ENCODE measurements at regions not wholly inside any gene's neighbourhood (a gene's known extent, or its start where the extent isn't known, plus 50 kb on each side); places are given as distances from the start of the nearest gene placed in this dataset.

DNA sequence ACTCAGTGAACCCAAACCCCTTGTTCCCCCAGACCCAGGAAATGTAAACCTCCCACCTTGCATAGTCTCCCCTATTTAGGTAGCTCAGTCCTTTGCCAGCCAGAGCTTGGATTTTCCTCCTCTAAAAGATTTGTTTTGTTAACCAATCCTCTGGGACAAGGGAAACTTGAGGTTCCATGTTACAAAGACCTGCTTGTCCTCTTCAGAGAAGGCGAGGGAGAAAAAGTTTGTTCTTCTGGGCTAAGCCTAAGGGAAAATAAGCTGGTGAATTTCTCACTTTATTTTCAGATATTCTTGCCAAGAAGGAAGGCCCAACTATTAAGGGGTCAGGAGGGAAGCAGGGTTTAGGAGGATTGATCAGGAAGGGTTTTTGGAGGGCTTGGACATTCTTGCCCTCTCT, 136.1 kb upstream of the PROK2 start:
- ChIA-PET POLR2A (no interaction called here), CTCF (no interaction called here)
- Histone ChIP-seq H3K79me2 (ENCODE audit: insufficient read depth) (no peaks in the 10 kb centered on the region), H3K9me2 (no peaks in the 10 kb centered on the region), H3K9me3 (no peaks in the 10 kb centered on the region), H4K20me1 (ENCODE audit: insufficient read depth) (no peaks in the 10 kb centered on the region), H3K4me1 (ENCODE audit: control insufficient read depth in 1 of 2, insufficient read depth in 2 of 2, low read depth in 1 of 2, low read length in 1 of 2) (peaks cover 0 to 4% of the 10 kb centered on the region in 2 experiments; a peak in 1 of 4 replicates), H3F3A (replicated peaks; ENCODE audit: insufficient read depth) (no peaks in the 10 kb centered on the region), H3K4me3 (ENCODE audit: low read depth in 2 of 2, low read length in 1 of 2) (no peak overlapping the region), H2AFZ (ENCODE audit: low read depth) (no peak overlapping the region), H3K27ac (ENCODE audit: low read depth in 2 of 2, low read length in 1 of 2) (no peak overlapping the region), H3K9ac (no peak overlapping the region), H3K36me3 (replicated peaks in 1 of 2; ENCODE audit: control insufficient read depth in 1 of 2, insufficient read depth in 2 of 2, low read length in 1 of 2) (no peaks in the 10 kb centered on the region), H3K27me3 (ENCODE audit: insufficient read depth) (no peaks in the 10 kb centered on the region; the same call in 1 of the 2 replicates), H3K4me2 (no peak overlapping the region)
- WGBS (ENCODE audit: low lambda C conversion rate), result 58% methylated on average over 1 of the region's 1 CpG
- no peak for DNase-seq
- TF ChIP-seq EP300 (IDR thresholded peaks at IDR 0.05; ENCODE audit: borderline replicate concordance in 1 of 2, low read depth in 1 of 2, low read length in 1 of 2) (no peak), TCF12 (IDR thresholded peaks at IDR 0.05) (no peak), MXI1 (IDR thresholded peaks at IDR 0.05; ENCODE audit: low read depth, low read length) (no peak), RCOR1 (IDR thresholded peaks at IDR 0.05; ENCODE audit: low read length) (no peak), EZH2phosphoT487 (IDR thresholded peaks at IDR 0.05; ENCODE audit: borderline replicate concordance, low read depth) (no peak), CHD2 (IDR thresholded peaks at IDR 0.05; ENCODE audit: low read length, partially characterized antibody) (no peak), NFIC (IDR thresholded peaks at IDR 0.05; ENCODE audit: borderline replicate concordance) (no peak), GABPA (IDR thresholded peaks at IDR 0.05; ENCODE audit: low read depth) (no peak)
- TF ChIP-seq, protein P1, sequence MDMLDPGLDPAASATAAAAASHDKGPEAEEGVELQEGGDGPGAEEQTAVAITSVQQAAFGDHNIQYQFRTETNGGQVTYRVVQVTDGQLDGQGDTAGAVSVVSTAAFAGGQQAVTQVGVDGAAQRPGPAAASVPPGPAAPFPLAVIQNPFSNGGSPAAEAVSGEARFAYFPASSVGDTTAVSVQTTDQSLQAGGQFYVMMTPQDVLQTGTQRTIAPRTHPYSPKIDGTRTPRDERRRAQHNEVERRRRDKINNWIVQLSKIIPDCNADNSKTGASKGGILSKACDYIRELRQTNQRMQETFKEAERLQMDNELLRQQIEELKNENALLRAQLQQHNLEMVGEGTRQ (IDR thresholded peaks at IDR 0.05; ENCODE audit: borderline replicate concordance, low read depth, low read length), result no peak
- TF ChIP-seq, protein P2, sequence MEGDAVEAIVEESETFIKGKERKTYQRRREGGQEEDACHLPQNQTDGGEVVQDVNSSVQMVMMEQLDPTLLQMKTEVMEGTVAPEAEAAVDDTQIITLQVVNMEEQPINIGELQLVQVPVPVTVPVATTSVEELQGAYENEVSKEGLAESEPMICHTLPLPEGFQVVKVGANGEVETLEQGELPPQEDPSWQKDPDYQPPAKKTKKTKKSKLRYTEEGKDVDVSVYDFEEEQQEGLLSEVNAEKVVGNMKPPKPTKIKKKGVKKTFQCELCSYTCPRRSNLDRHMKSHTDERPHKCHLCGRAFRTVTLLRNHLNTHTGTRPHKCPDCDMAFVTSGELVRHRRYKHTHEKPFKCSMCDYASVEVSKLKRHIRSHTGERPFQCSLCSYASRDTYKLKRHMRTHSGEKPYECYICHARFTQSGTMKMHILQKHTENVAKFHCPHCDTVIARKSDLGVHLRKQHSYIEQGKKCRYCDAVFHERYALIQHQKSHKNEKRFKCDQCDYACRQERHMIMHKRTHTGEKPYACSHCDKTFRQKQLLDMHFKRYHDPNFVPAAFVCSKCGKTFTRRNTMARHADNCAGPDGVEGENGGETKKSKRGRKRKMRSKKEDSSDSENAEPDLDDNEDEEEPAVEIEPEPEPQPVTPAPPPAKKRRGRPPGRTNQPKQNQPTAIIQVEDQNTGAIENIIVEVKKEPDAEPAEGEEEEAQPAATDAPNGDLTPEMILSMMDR (IDR thresholded peaks at IDR 0.05), result no peak

DNA sequence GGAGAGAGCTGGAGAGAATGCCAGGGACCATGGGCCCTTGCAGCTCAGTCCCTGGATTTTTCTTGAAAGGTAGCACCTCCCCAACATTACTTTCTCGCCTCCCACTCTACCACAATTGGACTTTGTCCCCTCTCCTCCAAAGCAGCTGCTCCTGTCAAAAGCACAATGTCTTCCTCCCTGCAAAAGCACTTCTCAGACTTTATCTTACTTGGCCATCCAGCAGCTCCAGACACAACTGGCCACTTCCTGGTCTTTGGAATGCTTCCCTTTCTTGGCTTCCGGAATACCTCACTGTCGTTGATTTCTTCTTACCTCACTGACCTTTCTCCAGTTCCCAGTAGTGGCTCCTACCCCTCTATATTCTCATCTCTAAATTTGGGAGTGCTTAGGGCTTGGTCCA, 134.6 kb upstream of the PROK2 start:
- Histone ChIP-seq H3K27me3 (ENCODE audit: insufficient read depth) (no peaks in the 10 kb centered on the region; the same call in 1 of the 2 replicates), H3K36me3 (replicated peaks in 1 of 2; ENCODE audit: control insufficient read depth in 1 of 2, insufficient read depth in 2 of 2, low read length in 1 of 2) (no peaks in the 10 kb centered on the region), H4K20me1 (ENCODE audit: insufficient read depth) (no peaks in the 10 kb centered on the region), H3K4me2 (no peak overlapping the region), H3K9me2 (no peaks in the 10 kb centered on the region), H3K9me3 (no peaks in the 10 kb centered on the region), H3K9ac (no peak overlapping the region), H3K79me2 (ENCODE audit: insufficient read depth) (no peaks in the 10 kb centered on the region), H3K4me1 (ENCODE audit: control insufficient read depth in 1 of 2, insufficient read depth in 2 of 2, low read depth in 1 of 2, low read length in 1 of 2) (peaks cover 0 to 4% of the 10 kb centered on the region in 2 experiments; a peak in 1 of 4 replicates), H2AFZ (ENCODE audit: low read depth) (no peak overlapping the region), H3F3A (replicated peaks; ENCODE audit: insufficient read depth) (no peaks in the 10 kb centered on the region), H3K27ac (ENCODE audit: low read depth in 2 of 2, low read length in 1 of 2) (no peak overlapping the region), H3K4me3 (ENCODE audit: low read depth in 2 of 2, low read length in 1 of 2) (no peak overlapping the region)
- DNase-seq, result no peak
- WGBS (ENCODE audit: low lambda C conversion rate), result 54% methylated on average over 3 of the region's 3 CpGs
- ChIA-PET POLR2A (no interaction called here), CTCF (interaction anchor here (1.5 to 2.2 kb wide), 2 partner anchors 44 to 189 kb away, joined by 4 read pairs; no protein-coding TSS in a partner anchor)
- TF ChIP-seq, protein P3, sequence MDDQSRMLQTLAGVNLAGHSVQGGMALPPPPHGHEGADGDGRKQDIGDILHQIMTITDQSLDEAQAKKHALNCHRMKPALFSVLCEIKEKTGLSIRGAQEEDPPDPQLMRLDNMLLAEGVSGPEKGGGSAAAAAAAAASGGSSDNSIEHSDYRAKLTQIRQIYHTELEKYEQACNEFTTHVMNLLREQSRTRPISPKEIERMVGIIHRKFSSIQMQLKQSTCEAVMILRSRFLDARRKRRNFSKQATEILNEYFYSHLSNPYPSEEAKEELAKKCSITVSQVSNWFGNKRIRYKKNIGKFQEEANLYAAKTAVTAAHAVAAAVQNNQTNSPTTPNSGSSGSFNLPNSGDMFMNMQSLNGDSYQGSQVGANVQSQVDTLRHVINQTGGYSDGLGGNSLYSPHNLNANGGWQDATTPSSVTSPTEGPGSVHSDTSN (IDR thresholded peaks at IDR 0.05), result no peak
- TF ChIP-seq, protein P4, sequence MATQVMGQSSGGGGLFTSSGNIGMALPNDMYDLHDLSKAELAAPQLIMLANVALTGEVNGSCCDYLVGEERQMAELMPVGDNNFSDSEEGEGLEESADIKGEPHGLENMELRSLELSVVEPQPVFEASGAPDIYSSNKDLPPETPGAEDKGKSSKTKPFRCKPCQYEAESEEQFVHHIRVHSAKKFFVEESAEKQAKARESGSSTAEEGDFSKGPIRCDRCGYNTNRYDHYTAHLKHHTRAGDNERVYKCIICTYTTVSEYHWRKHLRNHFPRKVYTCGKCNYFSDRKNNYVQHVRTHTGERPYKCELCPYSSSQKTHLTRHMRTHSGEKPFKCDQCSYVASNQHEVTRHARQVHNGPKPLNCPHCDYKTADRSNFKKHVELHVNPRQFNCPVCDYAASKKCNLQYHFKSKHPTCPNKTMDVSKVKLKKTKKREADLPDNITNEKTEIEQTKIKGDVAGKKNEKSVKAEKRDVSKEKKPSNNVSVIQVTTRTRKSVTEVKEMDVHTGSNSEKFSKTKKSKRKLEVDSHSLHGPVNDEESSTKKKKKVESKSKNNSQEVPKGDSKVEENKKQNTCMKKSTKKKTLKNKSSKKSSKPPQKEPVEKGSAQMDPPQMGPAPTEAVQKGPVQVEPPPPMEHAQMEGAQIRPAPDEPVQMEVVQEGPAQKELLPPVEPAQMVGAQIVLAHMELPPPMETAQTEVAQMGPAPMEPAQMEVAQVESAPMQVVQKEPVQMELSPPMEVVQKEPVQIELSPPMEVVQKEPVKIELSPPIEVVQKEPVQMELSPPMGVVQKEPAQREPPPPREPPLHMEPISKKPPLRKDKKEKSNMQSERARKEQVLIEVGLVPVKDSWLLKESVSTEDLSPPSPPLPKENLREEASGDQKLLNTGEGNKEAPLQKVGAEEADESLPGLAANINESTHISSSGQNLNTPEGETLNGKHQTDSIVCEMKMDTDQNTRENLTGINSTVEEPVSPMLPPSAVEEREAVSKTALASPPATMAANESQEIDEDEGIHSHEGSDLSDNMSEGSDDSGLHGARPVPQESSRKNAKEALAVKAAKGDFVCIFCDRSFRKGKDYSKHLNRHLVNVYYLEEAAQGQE (IDR thresholded peaks at IDR 0.05; ENCODE audit: low read depth, low read length), result no peak
- TF ChIP-seq, protein P5, sequence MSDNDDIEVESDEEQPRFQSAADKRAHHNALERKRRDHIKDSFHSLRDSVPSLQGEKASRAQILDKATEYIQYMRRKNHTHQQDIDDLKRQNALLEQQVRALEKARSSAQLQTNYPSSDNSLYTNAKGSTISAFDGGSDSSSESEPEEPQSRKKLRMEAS (IDR thresholded peaks at IDR 0.05; ENCODE audit: low read depth), result no peak
- TF ChIP-seq, protein P1 (IDR thresholded peaks at IDR 0.05; ENCODE audit: borderline replicate concordance, low read depth, low read length), result no peak
- TF ChIP-seq FOXM1 (IDR thresholded peaks at IDR 0.05; ENCODE audit: low read depth) (no peak), ELF1 (IDR thresholded peaks at IDR 0.05) (no peak), POLR2AphosphoS5 (IDR thresholded peaks at IDR 0.05; ENCODE audit: low read depth, low read length) (no peak), YY1 (IDR thresholded peaks at IDR 0.05; ENCODE audit: low read depth) (no peak), RCOR1 (IDR thresholded peaks at IDR 0.05; ENCODE audit: low read length) (no peak)
- TF ChIP-seq, protein P6, sequence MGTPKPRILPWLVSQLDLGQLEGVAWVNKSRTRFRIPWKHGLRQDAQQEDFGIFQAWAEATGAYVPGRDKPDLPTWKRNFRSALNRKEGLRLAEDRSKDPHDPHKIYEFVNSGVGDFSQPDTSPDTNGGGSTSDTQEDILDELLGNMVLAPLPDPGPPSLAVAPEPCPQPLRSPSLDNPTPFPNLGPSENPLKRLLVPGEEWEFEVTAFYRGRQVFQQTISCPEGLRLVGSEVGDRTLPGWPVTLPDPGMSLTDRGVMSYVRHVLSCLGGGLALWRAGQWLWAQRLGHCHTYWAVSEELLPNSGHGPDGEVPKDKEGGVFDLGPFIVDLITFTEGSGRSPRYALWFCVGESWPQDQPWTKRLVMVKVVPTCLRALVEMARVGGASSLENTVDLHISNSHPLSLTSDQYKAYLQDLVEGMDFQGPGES (IDR thresholded peaks at IDR 0.05; ENCODE audit: low read depth, low read length), result no peak
